Loucy (cell line): ENCODE measurements at regions not wholly inside any gene's neighbourhood (a gene's known extent, or its start where the extent isn't known, plus 50 kb on each side); places are given as distances from the start of the nearest gene placed in this dataset.

Experiments used
- H2AFZ ChIP-seq: fragments of 200-600 bp; sonication (generic); 2 replicates; pipeline ENCODE4 v1.6.0; 2016; ENCODE audit warnings: antibody characterized with exemption, mild to moderate bottlenecking, low read length, moderate library complexity
- H3F3A ChIP-seq: fragments of 200-600 bp; 2 replicates; pipeline ENCODE4 v1.6.0; 2016; ENCODE audit warnings: antibody characterized with exemption, low read depth, mild to moderate bottlenecking
- H3K27me3 ChIP-seq: fragments of 200-600 bp; sonication (generic); 2 replicates; pipeline ENCODE4 v1.6.1; 2014; ENCODE audit warnings: low read length, mild to moderate bottlenecking; ENCODE audit not compliant: insufficient read depth, poor library complexity, severe bottlenecking
- H3K36me3 ChIP-seq: fragments of 200-600 bp; sonication (generic); 2 replicates; pipeline ENCODE4 v1.6.1; 2016; ENCODE audit warnings: low read length; ENCODE audit not compliant: insufficient read depth
- H3K4me1 ChIP-seq: fragments of 200-600 bp; sonication (generic); 2 replicates; pipeline ENCODE4 v1.5.1; 2014; ENCODE audit warnings: low read length, mild to moderate bottlenecking; ENCODE audit not compliant: insufficient read depth, poor library complexity, severe bottlenecking
- H3K4me2 ChIP-seq: fragments of 200-600 bp; sonication (generic); 2 replicates; pipeline ENCODE4 v1.6.0; 2014; ENCODE audit warnings: antibody characterized with exemption, low read length, low read depth, mild to moderate bottlenecking; ENCODE audit not compliant: poor library complexity, severe bottlenecking
- H3K4me3 ChIP-seq: fragments of 200-600 bp; sonication (generic); 2 replicates; pipeline ENCODE4 v1.5.1; 2014; ENCODE audit warnings: low read length, mild to moderate bottlenecking, mixed read lengths; ENCODE audit not compliant: poor library complexity, severe bottlenecking
- H3K79me2 ChIP-seq: fragments of 200-600 bp; sonication (generic); 2 replicates; pipeline ENCODE4 v1.6.1; 2014; ENCODE audit warnings: low read length; ENCODE audit not compliant: insufficient read depth
- H3K9ac ChIP-seq: fragments of 200-600 bp; sonication (generic); 2 replicates; pipeline ENCODE4 v1.6.0; 2014; ENCODE audit warnings: mild to moderate bottlenecking, low read depth, low read length, moderate library complexity; ENCODE audit not compliant: poor library complexity, severe bottlenecking
- H3K9me2 ChIP-seq: fragments of 200-600 bp; sonication (generic); replicated peaks from 2 replicates; pipeline ENCODE4 v1.6.1; 2016; ENCODE audit warnings: low read depth, low read length, mixed read lengths
- H3K9me3 ChIP-seq: fragments of 200-600 bp; sonication (generic); 2 replicates; pipeline ENCODE4 v1.6.1; 2014; ENCODE audit warnings: mild to moderate bottlenecking, antibody characterized with exemption, low read length, low read depth; ENCODE audit not compliant: insufficient read depth
- H4K20me1 ChIP-seq: fragments of 200-600 bp; sonication (generic); 2 replicates; pipeline ENCODE4 v1.6.0; 2014; ENCODE audit warnings: antibody characterized with exemption, low read length, mild to moderate bottlenecking; ENCODE audit not compliant: insufficient read depth, poor library complexity, severe bottlenecking
- CTCF ChIP-seq: fragments of 200-600 bp; sonication (generic); conservative IDR thresholded peaks from 2 replicates; pipeline ENCODE4 v1.5.1; 2014; ENCODE audit warnings: mild to moderate bottlenecking, antibody characterized with exemption, low read length
- EZH2phosphoT487 ChIP-seq: fragments of 200-600 bp; IDR thresholded peaks from 2 replicates; pipeline ENCODE4 v1.6.1; 2018; ENCODE audit warnings: antibody characterized with exemption, mild to moderate bottlenecking, moderate library complexity, borderline replicate concordance

GRCh38 chr14:98912655-98913054, 359.3 kb downstream of the BCL11B start:
- Histone ChIP-seq H3K79me2 (no peaks in the 10 kb centered on the region), H3K27me3 (no peaks in the 10 kb centered on the region), H3K4me1 (no peaks in the 10 kb centered on the region), H3K9ac (no peak overlapping the region), H4K20me1 (no peaks in the 10 kb centered on the region), H3K4me3 (no peak overlapping the region), H3F3A (no peaks in the 10 kb centered on the region), H2AFZ (no peak overlapping the region), H3K4me2 (no peak overlapping the region), H3K9me2 (no peaks in the 10 kb centered on the region), H3K36me3 (no peaks in the 10 kb centered on the region), H3K9me3 (no peaks in the 10 kb centered on the region)
- no peak for TF ChIP-seq CTCF
- TF ChIP-seq EZH2phosphoT487 = no peak

- no peaks in the 10 kb centered on the region for H3K79me2 ChIP-seq
- no peak for TF ChIP-seq EZH2phosphoT487
- TF ChIP-seq CTCF = no peak
These were observed 357.9 kb downstream of the BCL11B start for GRCh38 chr14:98913967-98914650.

GRCh38 chr14:98914942-98915341, 357.1 kb downstream of the BCL11B start:
- no peak overlapping the region for H3K4me3 ChIP-seq
- H3K4me2 ChIP-seq = no peak overlapping the region
- H3K9me2 ChIP-seq = no peaks in the 10 kb centered on the region
- H4K20me1 ChIP-seq = no peaks in the 10 kb centered on the region
- no peaks in the 10 kb centered on the region for H3F3A ChIP-seq
- H3K36me3 ChIP-seq = no peaks in the 10 kb centered on the region
- H3K79me2 ChIP-seq = no peaks in the 10 kb centered on the region
- TF ChIP-seq EZH2phosphoT487 (no peak), CTCF (no peak)
- no peaks in the 10 kb centered on the region for H3K4me1 ChIP-seq
- no peak overlapping the region for H3K9ac ChIP-seq
- no peaks in the 10 kb centered on the region for H3K9me3 ChIP-seq
- no peak overlapping the region for H2AFZ ChIP-seq
- no peaks in the 10 kb centered on the region for H3K27me3 ChIP-seq

More at GRCh38 chr14:98913967-98914650, 357.9 kb downstream of the BCL11B start:
- H3K9ac ChIP-seq = no peak overlapping the region
- no peaks in the 10 kb centered on the region for H3K9me2 ChIP-seq
- no peak overlapping the region for H3K4me3 ChIP-seq
- H3K9me3 ChIP-seq = no peaks in the 10 kb centered on the region
- no peaks in the 10 kb centered on the region for H3K27me3 ChIP-seq
- H3K4me2 ChIP-seq = no peak overlapping the region
- H2AFZ ChIP-seq = no peak overlapping the region
- no peaks in the 10 kb centered on the region for H4K20me1 ChIP-seq
- H3F3A ChIP-seq = no peaks in the 10 kb centered on the region
- H3K36me3 ChIP-seq = no peaks in the 10 kb centered on the region
- no peaks in the 10 kb centered on the region for H3K4me1 ChIP-seq
